Adrenal gland (tissue), 9 donors: ENCODE measurements at regions not wholly inside any gene's neighbourhood (a gene's known extent, or its start where the extent isn't known, plus 50 kb on each side); places are given as distances from the start of the nearest gene placed in this dataset.
"Not testable (repeated sequence)": the region's sequence is repeated elsewhere in the genome, so short reads cannot be mapped to it uniquely, and the experiment has no call there.

Source experiments
- DNase-seq, 7 donors: peaks; one replicate each; pipeline ENCODE4 v3.0.0-alpha.2; 2019 to 2020
- H3K27ac ChIP-seq, 5 donors: fragments of 200-600 bp; sonication (generic) in 4 of 5; 1 replicate in 3 of 5; 2 replicates in 2 of 5; pipeline versions ENCODE4 v1.5.1 to v1.8.0; 2016 to 2020; ENCODE audit warnings: mild to moderate bottlenecking in 1 of 5
- H3K27me3 ChIP-seq: fragments of 200-600 bp; 2 replicates; pipeline ENCODE4 v1.8.0; 2021
- H3K36me3 ChIP-seq, 2 donors: fragments of 200-600 bp; replicated peaks in 1 of 2; 1 replicate in 1 of 2; 2 replicates in 1 of 2; pipeline versions ENCODE4 v1.5.1 to v1.8.0; 2018 to 2022
- H3K4me1 ChIP-seq, 2 donors: fragments of 200-600 bp; replicated peaks in 1 of 2; 1 replicate in 1 of 2; 2 replicates in 1 of 2; pipeline versions ENCODE4 v1.5.1 to v1.8.0; 2018 to 2021
- H3K4me3 ChIP-seq, 4 donors: fragments of 200-600 bp; sonication (generic) in 3 of 4; one replicate each; pipeline ENCODE4 v1.5.1; 2016 to 2018
- H3K9me3 ChIP-seq, 3 donors: fragments of 200-600 bp; sonication (generic) in 1 of 3; replicated peaks in 1 of 3; 1 replicate in 2 of 3; 2 replicates in 1 of 3; pipeline versions ENCODE4 v1.5.1 to v1.8.0; 2016 to 2021
- POLR2A ChIP-seq, 2 donors: fragments of 450-650 bp; IDR thresholded peaks; one replicate each; pipeline ENCODE4 v1.6.1; 2017; ENCODE audit warnings: antibody characterized with exemption in 2 of 2, mild to moderate bottlenecking in 2 of 2, moderate library complexity in 1 of 2
- WGBS, 4 donors: extraction: QIAGEN DNeasy Blood & Tissue Kit in 2 of 4; methylation state at CpG; one replicate each; pipeline versions ENCODE4 v1.1.5 to v1.1.7; 2013 to 2017; 5-methylcytosine and 5-hydroxymethylcytosine counted together
- intact Hi-C, 2 donors: fragments of 100-400 bp; cut with DNase I; formaldehyde crosslinking; loops; one replicate each; pipeline versions ENCODE4 v1.14.1 to v1.15.0; 2022 to 2023
- TF ChIP-seq, protein P1 (sequence below), 6 experiments: fragments of 450-650 bp in 4 of 6; fragments of 200-600 bp in 2 of 6; sonication (generic) in 1 of 6; IDR thresholded peaks; 1 replicate in 5 of 6; 2 replicates in 1 of 6; pipeline versions ENCODE4 v1.5.1 to v1.8.0; 2016 to 2021; ENCODE audit warnings: antibody characterized with exemption in 6 of 6, mild to moderate bottlenecking in 2 of 6, moderate library complexity in 1 of 6
- donor health status: healthy with polysubstance abuse.
- donor health status: Bipolar disorder and iron deficiency.
- donor health status: DM: yes; HTN: yes; CAD: no.
- donor health status: DM: no; HTN: no; CAD: no.
- donor health status: DM: no; HTN: no; CAD: no.

DNA sequence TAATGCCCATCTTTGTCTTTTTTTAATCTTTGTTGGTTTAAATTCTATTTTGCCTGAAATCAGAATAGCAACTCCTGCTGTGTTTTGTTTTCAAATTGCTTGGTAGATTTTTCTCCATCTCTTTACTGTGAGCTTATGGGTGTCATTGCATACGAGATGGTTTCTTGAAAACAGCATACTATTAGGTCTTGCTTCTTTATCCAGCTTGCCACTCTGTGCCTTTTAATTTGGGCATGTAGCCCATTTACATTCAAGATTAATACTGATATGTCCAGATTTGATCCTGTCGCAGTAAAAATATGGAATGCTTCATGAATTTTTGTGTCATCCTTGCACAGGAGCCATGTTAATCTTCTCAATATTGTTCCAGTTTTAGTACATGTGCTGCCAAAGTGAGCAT is 316.6 kb downstream of the CGGBP1 start:
- TF ChIP-seq, protein P1, sequence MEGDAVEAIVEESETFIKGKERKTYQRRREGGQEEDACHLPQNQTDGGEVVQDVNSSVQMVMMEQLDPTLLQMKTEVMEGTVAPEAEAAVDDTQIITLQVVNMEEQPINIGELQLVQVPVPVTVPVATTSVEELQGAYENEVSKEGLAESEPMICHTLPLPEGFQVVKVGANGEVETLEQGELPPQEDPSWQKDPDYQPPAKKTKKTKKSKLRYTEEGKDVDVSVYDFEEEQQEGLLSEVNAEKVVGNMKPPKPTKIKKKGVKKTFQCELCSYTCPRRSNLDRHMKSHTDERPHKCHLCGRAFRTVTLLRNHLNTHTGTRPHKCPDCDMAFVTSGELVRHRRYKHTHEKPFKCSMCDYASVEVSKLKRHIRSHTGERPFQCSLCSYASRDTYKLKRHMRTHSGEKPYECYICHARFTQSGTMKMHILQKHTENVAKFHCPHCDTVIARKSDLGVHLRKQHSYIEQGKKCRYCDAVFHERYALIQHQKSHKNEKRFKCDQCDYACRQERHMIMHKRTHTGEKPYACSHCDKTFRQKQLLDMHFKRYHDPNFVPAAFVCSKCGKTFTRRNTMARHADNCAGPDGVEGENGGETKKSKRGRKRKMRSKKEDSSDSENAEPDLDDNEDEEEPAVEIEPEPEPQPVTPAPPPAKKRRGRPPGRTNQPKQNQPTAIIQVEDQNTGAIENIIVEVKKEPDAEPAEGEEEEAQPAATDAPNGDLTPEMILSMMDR (IDR thresholded peaks at IDR 0.05): no peak
- TF ChIP-seq POLR2A (IDR thresholded peaks at IDR 0.05): no peak
- intact Hi-C loops: no loop called here
- DNase-seq: no peak
- no peak overlapping the region for H3K27ac ChIP-seq
- no peaks in the 10 kb centered on the region for H3K9me3 ChIP-seq
- no peaks in the 10 kb centered on the region for H3K27me3 ChIP-seq
- no peaks in the 10 kb centered on the region for H3K4me1 ChIP-seq
- no peaks in the 10 kb centered on the region for H3K36me3 ChIP-seq
- WGBS, 4 donors: 71 to 93% (median 78%) methylated on average over 2 of the region's 2 CpGs
- no peak overlapping the region for H3K4me3 ChIP-seq

DNA sequence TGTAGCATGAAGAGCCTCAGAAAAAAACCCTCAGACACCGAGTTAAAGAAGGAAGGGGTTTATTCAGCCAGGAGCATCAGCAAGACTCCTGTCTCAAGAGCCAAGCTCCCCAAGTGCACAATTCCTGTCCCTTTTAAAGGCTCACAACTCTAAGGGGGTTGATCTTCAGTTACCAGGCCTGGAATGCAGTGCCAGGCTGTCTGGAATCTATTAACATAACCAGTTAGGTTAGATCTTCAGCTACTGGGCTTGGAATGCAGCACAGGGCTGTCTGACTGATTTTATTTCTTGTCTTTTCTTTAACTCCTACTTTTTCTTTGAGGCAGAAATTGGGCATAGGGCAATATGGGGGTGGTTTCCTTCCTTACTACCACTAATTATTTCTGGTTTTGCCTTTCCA is 317.9 kb downstream of the CGGBP1 start:
- WGBS, 4 donors: 70 to 91% (median 81%) methylated on average over 1 of the region's 1 CpG
- H3K27ac ChIP-seq, H3K4me1 ChIP-seq, H3K9me3 ChIP-seq, H3K27me3 ChIP-seq, H3K4me3 ChIP-seq, intact Hi-C loops, DNase-seq, H3K36me3 ChIP-seq: not testable (repeated sequence)

DNA sequence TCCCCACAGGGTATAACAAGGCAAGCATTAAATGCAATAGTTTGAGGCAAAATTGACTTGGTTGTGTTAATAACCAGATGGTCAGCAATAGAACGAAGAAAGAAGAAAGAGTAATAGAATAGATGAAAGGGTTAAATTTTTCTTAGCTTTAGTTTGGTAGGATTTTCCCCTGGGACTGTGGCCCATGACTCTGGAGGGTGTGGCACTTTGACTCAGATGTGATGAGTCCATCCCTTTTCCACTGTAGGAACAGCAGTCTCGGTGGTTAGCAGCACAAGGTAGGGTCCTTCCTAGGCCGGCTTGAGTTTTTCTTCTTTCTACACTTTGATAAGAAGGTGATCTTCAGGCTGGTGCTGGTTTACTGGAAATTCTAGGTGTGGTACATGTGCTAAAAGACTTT is 321.0 kb downstream of the CGGBP1 start:
- 64 to 85% (median 73%) methylated on average over 3 of the region's 3 CpGs for WGBS, 4 donors
- intact Hi-C loops: not testable (repeated sequence)

DNA sequence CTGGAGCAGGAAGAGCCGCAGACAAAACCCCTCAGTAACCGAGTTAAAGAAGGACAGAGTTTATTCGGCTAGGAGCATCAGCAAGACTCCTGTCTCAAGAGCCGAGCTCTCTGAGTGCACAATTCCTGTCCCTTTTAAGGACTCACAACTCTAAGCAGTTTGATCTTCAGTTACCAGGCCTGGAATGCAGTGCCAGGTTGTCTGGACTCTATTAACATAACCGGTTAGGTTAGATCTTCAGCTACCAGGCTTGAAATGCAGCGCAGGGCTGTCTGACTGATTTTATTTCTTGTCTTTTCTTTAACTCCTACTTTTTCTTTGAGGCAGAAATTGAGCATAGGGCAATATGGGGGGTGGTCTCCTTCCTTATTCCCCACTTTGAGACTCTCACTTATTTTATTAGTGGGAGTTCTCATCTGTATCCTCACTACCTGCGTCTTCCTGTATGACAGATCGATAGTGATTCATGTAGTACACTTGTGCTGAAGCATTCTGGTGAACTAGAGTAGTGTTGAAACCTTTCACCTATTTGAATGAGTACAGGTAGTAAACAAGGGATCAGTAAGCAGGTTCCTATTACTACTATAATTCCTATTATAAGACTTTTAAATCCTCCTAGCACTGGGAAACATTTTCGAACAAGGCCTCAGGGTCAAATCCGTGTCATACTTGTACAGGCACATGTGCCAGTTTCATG is 325.0 kb downstream of the CGGBP1 start:
- no peak for DNase-seq
- H3K4me1 ChIP-seq: no peaks in the 10 kb centered on the region
- TF ChIP-seq, protein P1 (IDR thresholded peaks at IDR 0.05): no peak
- TF ChIP-seq POLR2A (IDR thresholded peaks at IDR 0.05): no peak
- no peaks in the 10 kb centered on the region for H3K27me3 ChIP-seq
- intact Hi-C loops: no loop called here
- H3K36me3 ChIP-seq: no peaks in the 10 kb centered on the region
- H3K27ac ChIP-seq: no peak overlapping the region
- no peak overlapping the region for H3K4me3 ChIP-seq
- H3K9me3 ChIP-seq: no peaks in the 10 kb centered on the region
- WGBS, 4 donors: 84 to 86% (median 85%) methylated on average over 10 of the region's 10 CpGs

More for the DNA sequence above, 321.0 kb downstream of the CGGBP1 start:
- not testable (repeated sequence) for H3K36me3 ChIP-seq, H3K4me3 ChIP-seq, H3K27ac ChIP-seq, H3K4me1 ChIP-seq, H3K9me3 ChIP-seq, DNase-seq, H3K27me3 ChIP-seq

DNA sequence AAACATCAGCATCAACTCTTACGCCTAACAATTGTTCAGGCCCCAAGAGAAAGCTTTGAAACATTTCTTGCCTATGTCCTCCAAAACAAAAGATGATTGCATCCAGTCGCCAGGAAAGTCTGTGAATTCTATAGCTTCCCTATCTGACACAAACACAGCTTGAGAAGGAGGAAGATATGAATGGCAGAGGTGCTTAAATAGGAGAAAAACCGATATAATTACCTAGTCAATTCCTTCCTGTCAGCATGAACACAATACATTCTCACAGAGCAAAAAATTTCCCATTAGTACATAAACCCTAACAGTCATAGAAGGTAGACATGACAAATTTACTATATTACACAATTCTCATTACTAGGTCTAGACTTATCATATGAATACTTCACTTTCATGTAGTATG is 326.5 kb downstream of the CGGBP1 start:
- Histone ChIP-seq H3K9me3 (no peaks in the 10 kb centered on the region), H3K4me1 (no peaks in the 10 kb centered on the region), H3K27ac (no peak overlapping the region), H3K36me3 (no peaks in the 10 kb centered on the region), H3K4me3 (no peak overlapping the region), H3K27me3 (no peaks in the 10 kb centered on the region)
- WGBS, 4 donors: 59 to 65% (median 63%) methylated on average over 3 of the region's 3 CpGs
- TF ChIP-seq, protein P1 (IDR thresholded peaks at IDR 0.05): no peak
- no peak for TF ChIP-seq POLR2A (IDR thresholded peaks at IDR 0.05)
- intact Hi-C loops: no loop called here
- no peak for DNase-seq
